ENCODE measurements at regions not wholly inside any gene's neighbourhood (a gene's known extent, or its start where the extent isn't known, plus 50 kb on each side); places are given as distances from the start of the nearest gene placed in this dataset.
"Not testable (repeated sequence)": the region's sequence is repeated elsewhere in the genome, so short reads cannot be mapped to it uniquely, and the experiment has no call there.

DNA sequence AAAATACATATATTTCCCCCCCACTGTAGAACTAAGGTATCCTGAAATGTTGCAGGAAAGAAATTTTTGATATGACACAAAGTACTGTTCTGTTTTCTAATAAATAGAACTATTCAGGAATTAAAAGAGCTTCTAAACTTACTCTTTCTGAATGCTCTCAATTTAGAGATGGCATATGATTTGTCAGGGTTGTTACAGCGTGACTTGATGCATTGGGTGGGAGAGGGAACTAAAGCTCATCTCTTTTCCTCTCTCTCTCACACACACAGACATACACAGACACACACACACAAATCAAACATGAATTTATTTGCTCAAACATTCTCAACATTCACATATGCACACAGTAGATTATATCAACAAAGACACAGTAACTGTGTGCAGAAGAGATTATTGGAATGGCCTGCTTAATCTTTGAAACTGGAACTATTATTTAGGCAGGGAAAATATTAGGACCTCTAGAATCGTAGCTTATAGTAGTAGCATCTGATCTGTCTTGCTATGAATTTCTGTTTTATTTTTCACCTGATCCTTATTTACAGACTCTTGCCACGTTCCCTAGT, 807.4 kb upstream of the GBE1 start:
- DNase-seq (ENCODE audit: low read depth in 6 of 9, low spot score in 9 of 9): no peak
- no peaks in the 10 kb centered on the region for H3K27me3 ChIP-seq (ENCODE audit: control insufficient read depth in 2 of 2, insufficient read depth in 1 of 2, low read length in 1 of 2)
- WGBS: 77% methylated on average over 3 of the region's 3 CpGs
- H3K4me3 ChIP-seq (ENCODE audit: low read length in 2 of 2): no peak overlapping the region
- no peaks in the 10 kb centered on the region for H3K4me1 ChIP-seq (ENCODE audit: control insufficient read depth in 2 of 2, insufficient read depth in 2 of 2, low read length in 2 of 2)
- peaks cover 0 to 13% of the 10 kb centered on the region in 2 donors for H3K9me3 ChIP-seq (ENCODE audit: control insufficient read depth in 2 of 2, insufficient read depth in 1 of 2, low read length in 1 of 2)
- H3K36me3 ChIP-seq (ENCODE audit: control insufficient read depth in 2 of 2, insufficient read depth in 2 of 2, low read length in 1 of 2): no peaks in the 10 kb centered on the region
- H3K27ac ChIP-seq (ENCODE audit: low read depth in 1 of 2, low read length in 1 of 2): no peak overlapping the region

- Histone ChIP-seq H3K9me3 (ENCODE audit: control insufficient read depth in 2 of 2, insufficient read depth in 1 of 2, low read length in 1 of 2) (peaks cover 0 to 13% of the 10 kb centered on the region in 2 donors), H3K4me1 (ENCODE audit: control insufficient read depth in 2 of 2, insufficient read depth in 2 of 2, low read length in 2 of 2) (no peaks in the 10 kb centered on the region), H3K36me3 (ENCODE audit: control insufficient read depth in 2 of 2, insufficient read depth in 2 of 2, low read length in 1 of 2) (no peaks in the 10 kb centered on the region), H3K27ac (ENCODE audit: low read depth in 1 of 2, low read length in 1 of 2) (no peak overlapping the region), H3K27me3 (ENCODE audit: control insufficient read depth in 2 of 2, insufficient read depth in 1 of 2, low read length in 1 of 2) (no peaks in the 10 kb centered on the region), H3K4me3 (ENCODE audit: low read length in 2 of 2) (no peak overlapping the region)
- DNase-seq (ENCODE audit: low read depth in 6 of 9, low spot score in 9 of 9): no peak
- WGBS: 92% methylated on average over 4 of the region's 4 CpGs
Observed at GRCh38 chr3:82567029-82567600, 805.7 kb upstream of the GBE1 start.

- H3K4me1 ChIP-seq (ENCODE audit: control insufficient read depth in 2 of 2, insufficient read depth in 2 of 2, low read length in 2 of 2): no peaks in the 10 kb centered on the region
- H3K4me3 ChIP-seq (ENCODE audit: low read length in 2 of 2): no peak overlapping the region
- H3K27me3 ChIP-seq (ENCODE audit: control insufficient read depth in 2 of 2, insufficient read depth in 1 of 2, low read length in 1 of 2): no peaks in the 10 kb centered on the region
- DNase-seq (ENCODE audit: low read depth in 6 of 9, low spot score in 9 of 9): no peak
- H3K9me3 ChIP-seq (ENCODE audit: control insufficient read depth in 2 of 2, insufficient read depth in 1 of 2, low read length in 1 of 2): peaks cover 0 to 11% of the 10 kb centered on the region in 2 donors
- H3K27ac ChIP-seq (ENCODE audit: low read depth in 1 of 2, low read length in 1 of 2): no peak overlapping the region
- H3K36me3 ChIP-seq (ENCODE audit: control insufficient read depth in 2 of 2, insufficient read depth in 2 of 2, low read length in 1 of 2): no peaks in the 10 kb centered on the region
- 88% methylated on average over 2 of the region's 2 CpGs for WGBS
Observed at GRCh38 chr3:82562896-82563295, 801.5 kb upstream of the GBE1 start.

- DNase-seq (ENCODE audit: low read depth in 6 of 9, low spot score in 9 of 9): no peak
- Histone ChIP-seq H3K4me1 (ENCODE audit: control insufficient read depth in 2 of 2, insufficient read depth in 2 of 2, low read length in 2 of 2) (no peaks in the 10 kb centered on the region), H3K27me3 (ENCODE audit: control insufficient read depth in 2 of 2, insufficient read depth in 1 of 2, low read length in 1 of 2) (no peaks in the 10 kb centered on the region), H3K9me3 (ENCODE audit: control insufficient read depth in 2 of 2, insufficient read depth in 1 of 2, low read length in 1 of 2) (peaks cover 0 to 5% of the 10 kb centered on the region in 2 donors), H3K4me3 (ENCODE audit: low read length in 2 of 2) (no peak overlapping the region), H3K36me3 (ENCODE audit: control insufficient read depth in 2 of 2, insufficient read depth in 2 of 2, low read length in 1 of 2) (no peaks in the 10 kb centered on the region), H3K27ac (ENCODE audit: low read depth in 1 of 2, low read length in 1 of 2) (no peak overlapping the region)
- 95% methylated on average over 2 of the region's 2 CpGs for WGBS
Observed at GRCh38 chr3:82561784-82562183, 800.3 kb upstream of the GBE1 start.

GRCh38 chr3:82558081-82558480, 796.6 kb upstream of the GBE1 start:
- DNase-seq (ENCODE audit: low read depth in 6 of 9, low spot score in 9 of 9): no peak
- Histone ChIP-seq H3K27ac (ENCODE audit: low read depth in 1 of 2, low read length in 1 of 2) (no peak overlapping the region), H3K36me3 (ENCODE audit: control insufficient read depth in 2 of 2, insufficient read depth in 2 of 2, low read length in 1 of 2) (no peaks in the 10 kb centered on the region), H3K4me3 (ENCODE audit: low read length in 2 of 2) (no peak overlapping the region), H3K4me1 (ENCODE audit: control insufficient read depth in 2 of 2, insufficient read depth in 2 of 2, low read length in 2 of 2) (no peaks in the 10 kb centered on the region), H3K27me3 (ENCODE audit: control insufficient read depth in 2 of 2, insufficient read depth in 1 of 2, low read length in 1 of 2) (no peaks in the 10 kb centered on the region), H3K9me3 (ENCODE audit: control insufficient read depth in 2 of 2, insufficient read depth in 1 of 2, low read length in 1 of 2) (no peaks in the 10 kb centered on the region)
- 36% methylated on average over 1 of the region's 1 CpG for WGBS

DNA sequence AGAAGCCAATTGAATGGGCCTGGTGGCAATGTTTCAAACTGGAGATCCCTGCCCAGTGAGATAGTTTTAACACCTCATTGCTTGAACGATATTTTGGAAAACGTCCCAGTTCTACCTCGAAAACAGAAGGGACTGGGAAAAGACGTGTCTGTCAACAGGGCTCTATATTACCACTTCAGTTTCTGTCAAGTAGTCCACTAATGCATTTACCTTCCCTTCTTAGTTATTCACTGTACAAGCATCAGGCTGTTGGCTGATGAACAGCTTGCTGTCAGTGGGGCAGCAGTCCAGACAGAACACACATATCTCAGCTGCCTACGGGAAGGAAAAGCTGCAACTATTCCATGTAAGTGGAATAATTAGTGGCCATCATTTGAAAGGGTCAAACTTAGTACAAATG, 794.7 kb upstream of the GBE1 start:
- H3K27ac ChIP-seq (ENCODE audit: low read depth in 1 of 2, low read length in 1 of 2): no peak overlapping the region
- DNase-seq (ENCODE audit: low read depth in 6 of 9, low spot score in 9 of 9): no peak
- H3K36me3 ChIP-seq (ENCODE audit: control insufficient read depth in 2 of 2, insufficient read depth in 2 of 2, low read length in 1 of 2): no peaks in the 10 kb centered on the region
- WGBS: 89% methylated on average over 5 of the region's 5 CpGs
- H3K27me3 ChIP-seq (ENCODE audit: control insufficient read depth in 2 of 2, insufficient read depth in 1 of 2, low read length in 1 of 2): no peaks in the 10 kb centered on the region
- H3K9me3 ChIP-seq (ENCODE audit: control insufficient read depth in 2 of 2, insufficient read depth in 1 of 2, low read length in 1 of 2): no peaks in the 10 kb centered on the region
- no peak overlapping the region for H3K4me3 ChIP-seq (ENCODE audit: low read length in 2 of 2)
- H3K4me1 ChIP-seq (ENCODE audit: control insufficient read depth in 2 of 2, insufficient read depth in 2 of 2, low read length in 2 of 2): no peaks in the 10 kb centered on the region

DNA sequence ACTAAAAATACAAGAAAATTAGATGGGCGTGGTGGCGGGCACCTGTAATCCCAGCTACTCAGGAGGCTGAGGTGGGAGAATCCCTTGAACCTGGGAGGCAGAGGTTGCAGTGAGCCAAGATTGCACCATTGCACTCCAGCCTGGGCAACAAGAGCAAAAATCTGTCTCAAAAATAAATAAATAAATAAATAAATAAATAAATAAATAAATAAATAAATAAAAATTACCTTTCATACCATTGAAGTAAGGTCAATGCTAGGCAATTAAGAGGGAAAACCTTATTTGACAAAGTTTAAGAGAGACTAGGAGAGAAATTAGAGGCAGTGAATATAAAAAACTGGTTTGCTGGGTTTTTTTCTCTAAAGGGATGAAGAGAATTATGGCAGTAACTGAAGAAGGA, 781.1 kb upstream of the GBE1 start:
- not testable (repeated sequence) for DNase-seq (ENCODE audit: low read depth in 6 of 9, low spot score in 9 of 9); H3K9me3 ChIP-seq (ENCODE audit: control insufficient read depth in 2 of 2, insufficient read depth in 1 of 2, low read length in 1 of 2); H3K27ac ChIP-seq (ENCODE audit: low read depth in 1 of 2, low read length in 1 of 2); H3K27me3 ChIP-seq (ENCODE audit: control insufficient read depth in 2 of 2, insufficient read depth in 1 of 2, low read length in 1 of 2); H3K36me3 ChIP-seq (ENCODE audit: control insufficient read depth in 2 of 2, insufficient read depth in 2 of 2, low read length in 1 of 2); H3K4me3 ChIP-seq (ENCODE audit: low read length in 2 of 2); H3K4me1 ChIP-seq (ENCODE audit: control insufficient read depth in 2 of 2, insufficient read depth in 2 of 2, low read length in 2 of 2)
- WGBS: 100% methylated on average over 2 of the region's 2 CpGs

GRCh38 chr3:82521657-82522056, 760.2 kb upstream of the GBE1 start:
- H3K27ac ChIP-seq (ENCODE audit: low read depth in 1 of 2, low read length in 1 of 2): no peak overlapping the region
- no peaks in the 10 kb centered on the region for H3K9me3 ChIP-seq (ENCODE audit: control insufficient read depth in 2 of 2, insufficient read depth in 1 of 2, low read length in 1 of 2)
- no peak overlapping the region for H3K4me3 ChIP-seq (ENCODE audit: low read length in 2 of 2)
- H3K4me1 ChIP-seq (ENCODE audit: control insufficient read depth in 2 of 2, insufficient read depth in 2 of 2, low read length in 2 of 2): no peaks in the 10 kb centered on the region
- no peaks in the 10 kb centered on the region for H3K27me3 ChIP-seq (ENCODE audit: control insufficient read depth in 2 of 2, insufficient read depth in 1 of 2, low read length in 1 of 2)
- 84% methylated on average over 1 of the region's 1 CpG for WGBS
- H3K36me3 ChIP-seq (ENCODE audit: control insufficient read depth in 2 of 2, insufficient read depth in 2 of 2, low read length in 1 of 2): no peaks in the 10 kb centered on the region
- DNase-seq (ENCODE audit: low read depth in 6 of 9, low spot score in 9 of 9): no peak

GRCh38 chr3:82520846-82521245, 759.4 kb upstream of the GBE1 start:
- DNase-seq (ENCODE audit: low read depth in 6 of 9, low spot score in 9 of 9): no peak
- Histone ChIP-seq H3K4me1 (ENCODE audit: control insufficient read depth in 2 of 2, insufficient read depth in 2 of 2, low read length in 2 of 2) (no peaks in the 10 kb centered on the region), H3K9me3 (ENCODE audit: control insufficient read depth in 2 of 2, insufficient read depth in 1 of 2, low read length in 1 of 2) (no peaks in the 10 kb centered on the region), H3K27ac (ENCODE audit: low read depth in 1 of 2, low read length in 1 of 2) (no peak overlapping the region), H3K36me3 (ENCODE audit: control insufficient read depth in 2 of 2, insufficient read depth in 2 of 2, low read length in 1 of 2) (no peaks in the 10 kb centered on the region), H3K27me3 (ENCODE audit: control insufficient read depth in 2 of 2, insufficient read depth in 1 of 2, low read length in 1 of 2) (no peaks in the 10 kb centered on the region), H3K4me3 (ENCODE audit: low read length in 2 of 2) (no peak overlapping the region)
- 94% methylated on average over 2 of the region's 2 CpGs for WGBS

All from thymus (tissue), 11 donors.